ENCODE measurements at regions not wholly inside any gene's neighbourhood (a gene's known extent, or its start where the extent isn't known, plus 50 kb on each side); places are given as distances from the start of the nearest gene placed in this dataset.

DNA sequence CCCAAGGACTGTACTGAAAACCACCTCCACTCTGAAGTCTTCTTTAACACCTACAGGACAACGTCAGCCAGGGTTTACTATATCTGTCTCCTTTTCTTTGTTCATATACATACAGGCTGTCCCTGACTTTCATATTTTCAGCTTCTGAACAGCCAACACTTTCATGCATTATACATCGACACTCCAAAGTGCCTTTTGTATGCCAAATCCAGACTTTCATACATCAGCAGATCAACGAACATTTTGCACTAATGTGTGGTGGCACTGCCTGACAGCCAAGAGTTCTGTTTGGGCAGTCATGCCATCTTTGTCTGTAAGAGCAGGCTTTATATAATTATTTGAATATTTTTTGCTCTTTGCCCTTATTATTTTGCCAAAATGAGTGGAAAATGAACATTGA is 487.4 kb downstream of the CETN3 start:
- Histone ChIP-seq H3K9me3 (no peaks in the 10 kb centered on the region), H3K27ac (no peak overlapping the region), H3K4me3 (no peak overlapping the region), H3K4me1 (no peaks in the 10 kb centered on the region), H3K27me3 (no peaks in the 10 kb centered on the region), H3K36me3 (no peaks in the 10 kb centered on the region)
- intact Hi-C loops (cut with DNase I; ENCODE audit: low total_unique reads) (no loop called here), in situ Hi-C loops (cut with MboI; ENCODE audit: low pct_ligation_motif_present in 1 of 4, low pct_unique_long_range_greater_than_20kb in 1 of 4, low sequenced_read_pairs in 3 of 4) (no loop called here)
- TF ChIP-seq, protein P1, sequence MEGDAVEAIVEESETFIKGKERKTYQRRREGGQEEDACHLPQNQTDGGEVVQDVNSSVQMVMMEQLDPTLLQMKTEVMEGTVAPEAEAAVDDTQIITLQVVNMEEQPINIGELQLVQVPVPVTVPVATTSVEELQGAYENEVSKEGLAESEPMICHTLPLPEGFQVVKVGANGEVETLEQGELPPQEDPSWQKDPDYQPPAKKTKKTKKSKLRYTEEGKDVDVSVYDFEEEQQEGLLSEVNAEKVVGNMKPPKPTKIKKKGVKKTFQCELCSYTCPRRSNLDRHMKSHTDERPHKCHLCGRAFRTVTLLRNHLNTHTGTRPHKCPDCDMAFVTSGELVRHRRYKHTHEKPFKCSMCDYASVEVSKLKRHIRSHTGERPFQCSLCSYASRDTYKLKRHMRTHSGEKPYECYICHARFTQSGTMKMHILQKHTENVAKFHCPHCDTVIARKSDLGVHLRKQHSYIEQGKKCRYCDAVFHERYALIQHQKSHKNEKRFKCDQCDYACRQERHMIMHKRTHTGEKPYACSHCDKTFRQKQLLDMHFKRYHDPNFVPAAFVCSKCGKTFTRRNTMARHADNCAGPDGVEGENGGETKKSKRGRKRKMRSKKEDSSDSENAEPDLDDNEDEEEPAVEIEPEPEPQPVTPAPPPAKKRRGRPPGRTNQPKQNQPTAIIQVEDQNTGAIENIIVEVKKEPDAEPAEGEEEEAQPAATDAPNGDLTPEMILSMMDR (IDR thresholded peaks at IDR 0.05), result no peak
- TF ChIP-seq EP300 (IDR thresholded peaks at IDR 0.05; ENCODE audit: low read depth) (no peak), POLR2AphosphoS5 (IDR thresholded peaks at IDR 0.05) (no peak), POLR2A (IDR thresholded peaks at IDR 0.05) (no peak)
- DNase-seq, result no peak
- WGBS, 2 donors (ENCODE audit: low coverage in 1 of 2), result 86 to 100% methylated on average over 3 of the region's 3 CpGs

DNA sequence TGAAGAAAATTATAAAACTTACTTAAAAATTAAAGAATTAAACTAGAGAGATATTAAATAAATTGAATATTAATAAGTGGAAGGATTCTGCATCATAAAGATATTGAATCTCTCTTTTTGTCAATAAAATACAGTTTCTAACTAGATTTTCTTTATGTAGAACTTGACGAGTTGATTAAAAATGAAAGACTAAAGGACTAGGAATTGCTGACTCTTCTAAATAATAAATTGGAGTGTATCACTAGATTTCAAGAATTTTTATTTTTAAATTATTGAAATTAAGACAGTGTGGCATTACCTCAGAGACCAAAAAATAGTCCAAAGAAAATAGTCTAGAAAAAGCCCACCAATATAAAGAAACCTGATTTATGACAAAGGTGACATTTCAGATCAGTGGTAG is 492.4 kb downstream of the CETN3 start:
- no peaks in the 10 kb centered on the region for H3K36me3 ChIP-seq
- no peaks in the 10 kb centered on the region for H3K27me3 ChIP-seq
- H3K9me3 ChIP-seq, result peaks cover 0 to 5% of the 10 kb centered on the region in 2 donors
- no peak for DNase-seq
- H3K4me3 ChIP-seq, result no peak overlapping the region
- intact Hi-C loops (cut with DNase I; ENCODE audit: low total_unique reads), result no loop called here
- in situ Hi-C loops (cut with MboI; ENCODE audit: low pct_ligation_motif_present in 1 of 4, low pct_unique_long_range_greater_than_20kb in 1 of 4, low sequenced_read_pairs in 3 of 4), result no loop called here
- TF ChIP-seq POLR2A (IDR thresholded peaks at IDR 0.05) (no peak), POLR2AphosphoS5 (IDR thresholded peaks at IDR 0.05) (no peak)
- TF ChIP-seq, protein P1 (IDR thresholded peaks at IDR 0.05), result no peak
- H3K4me1 ChIP-seq, result no peaks in the 10 kb centered on the region
- no peak overlapping the region for H3K27ac ChIP-seq
- 86 to 92% methylated on average over 1 of the region's 1 CpG for WGBS, 2 donors (ENCODE audit: low coverage in 1 of 2)

DNA sequence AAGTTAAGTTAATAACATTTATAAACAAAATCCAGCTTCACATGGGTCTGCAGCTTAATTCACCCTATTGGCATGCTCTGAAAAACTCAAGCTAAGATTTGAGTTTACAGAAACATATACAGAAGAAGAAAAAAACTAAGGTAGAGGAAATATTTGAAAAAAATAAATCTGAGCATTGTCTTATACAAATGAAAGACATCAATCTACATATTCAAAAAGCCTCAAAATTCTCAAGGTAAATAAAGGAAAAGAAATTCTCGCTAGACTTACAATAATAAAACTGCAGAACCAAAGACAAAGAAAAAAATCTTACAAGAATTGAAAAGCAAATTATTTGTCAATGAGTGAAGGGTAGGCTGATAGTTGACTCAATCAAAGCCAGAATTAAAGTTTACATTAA is 493.4 kb downstream of the CETN3 start:
- no peak for DNase-seq
- WGBS, 2 donors (ENCODE audit: low coverage in 1 of 2), result 79 to 88% methylated on average over 1 of the region's 1 CpG
- TF ChIP-seq EP300 (IDR thresholded peaks at IDR 0.05; ENCODE audit: low read depth), result no peak
- no peak for TF ChIP-seq POLR2A (IDR thresholded peaks at IDR 0.05)
- no peak for TF ChIP-seq POLR2AphosphoS5 (IDR thresholded peaks at IDR 0.05)
- TF ChIP-seq, protein P1 (IDR thresholded peaks at IDR 0.05), result no peak
- in situ Hi-C loops (cut with MboI; ENCODE audit: low pct_ligation_motif_present in 1 of 4, low pct_unique_long_range_greater_than_20kb in 1 of 4, low sequenced_read_pairs in 3 of 4) (no loop called here), intact Hi-C loops (cut with DNase I; ENCODE audit: low total_unique reads) (no loop called here)
- no peaks in the 10 kb centered on the region for H3K27me3 ChIP-seq
- H3K4me3 ChIP-seq, result no peak overlapping the region
- peaks cover 0 to 5% of the 10 kb centered on the region in 2 donors for H3K9me3 ChIP-seq
- no peaks in the 10 kb centered on the region for H3K36me3 ChIP-seq
- H3K27ac ChIP-seq, result no peak overlapping the region
- no peaks in the 10 kb centered on the region for H3K4me1 ChIP-seq

DNA sequence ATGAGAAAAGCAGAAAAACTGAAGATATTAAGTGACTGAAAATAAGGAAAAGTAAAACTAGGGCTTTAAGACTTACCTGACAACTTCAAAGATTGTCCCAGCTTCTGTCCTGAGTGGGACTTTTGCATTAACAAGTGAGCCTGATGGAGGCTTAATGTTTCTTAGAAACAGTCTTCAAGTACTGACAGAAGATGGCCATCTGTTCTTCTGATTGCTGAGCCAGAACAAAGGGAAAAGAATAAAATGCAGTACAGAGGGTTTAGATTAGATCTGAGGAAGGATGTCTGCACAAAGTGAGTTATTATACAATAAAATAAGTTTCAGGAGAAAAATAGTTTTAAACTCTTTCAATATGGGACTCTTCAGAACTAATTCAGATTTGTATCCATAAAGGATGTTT is 500.7 kb downstream of the CETN3 start:
- in situ Hi-C loops (cut with MboI; ENCODE audit: low pct_ligation_motif_present in 1 of 4, low pct_unique_long_range_greater_than_20kb in 1 of 4, low sequenced_read_pairs in 3 of 4), result no loop called here
- intact Hi-C loops (cut with DNase I; ENCODE audit: low total_unique reads), result no loop called here
- no peak overlapping the region for H3K27ac ChIP-seq
- H3K9me3 ChIP-seq, result no peaks in the 10 kb centered on the region
- no peak overlapping the region for H3K4me3 ChIP-seq
- no peaks in the 10 kb centered on the region for H3K36me3 ChIP-seq
- H3K4me1 ChIP-seq, result no peaks in the 10 kb centered on the region
- no peak for TF ChIP-seq POLR2AphosphoS5 (IDR thresholded peaks at IDR 0.05)
- no peak for TF ChIP-seq POLR2A (IDR thresholded peaks at IDR 0.05)
- TF ChIP-seq EP300 (IDR thresholded peaks at IDR 0.05; ENCODE audit: low read depth), result no peak
- TF ChIP-seq, protein P1 (IDR thresholded peaks at IDR 0.05), result no peak
- no peaks in the 10 kb centered on the region for H3K27me3 ChIP-seq
- no peak for DNase-seq
